ENCODE measurements at regions not wholly inside any gene's neighbourhood (a gene's known extent, or its start where the extent isn't known, plus 50 kb on each side); places are given as distances from the start of the nearest gene placed in this dataset.
"Not testable (repeated sequence)": the region's sequence is repeated elsewhere in the genome, so short reads cannot be mapped to it uniquely, and the experiment has no call there.

DNA sequence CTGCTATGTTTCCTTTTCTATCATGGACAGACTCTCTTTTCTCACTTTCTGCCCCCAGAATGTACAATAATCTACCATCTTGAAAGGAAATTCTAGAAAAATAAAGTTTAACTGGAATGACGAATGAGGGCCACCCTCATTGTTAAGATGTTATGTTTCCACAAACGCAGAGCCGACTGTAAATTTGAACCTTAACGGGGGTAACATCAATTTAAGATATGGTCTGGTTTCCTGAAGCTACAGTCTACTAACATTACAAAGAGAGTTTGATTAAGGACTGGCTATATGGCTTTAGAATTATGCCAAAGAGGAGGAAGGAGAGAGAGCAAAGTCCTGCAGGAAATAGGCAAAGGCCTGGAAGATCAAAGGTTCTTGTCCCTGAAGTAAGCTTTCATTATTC is 227.2 kb downstream of the USP46 start:
- no peak for TF ChIP-seq CTCF (IDR thresholded peaks at IDR 0.05; ENCODE audit: low read depth, low read length)

DNA sequence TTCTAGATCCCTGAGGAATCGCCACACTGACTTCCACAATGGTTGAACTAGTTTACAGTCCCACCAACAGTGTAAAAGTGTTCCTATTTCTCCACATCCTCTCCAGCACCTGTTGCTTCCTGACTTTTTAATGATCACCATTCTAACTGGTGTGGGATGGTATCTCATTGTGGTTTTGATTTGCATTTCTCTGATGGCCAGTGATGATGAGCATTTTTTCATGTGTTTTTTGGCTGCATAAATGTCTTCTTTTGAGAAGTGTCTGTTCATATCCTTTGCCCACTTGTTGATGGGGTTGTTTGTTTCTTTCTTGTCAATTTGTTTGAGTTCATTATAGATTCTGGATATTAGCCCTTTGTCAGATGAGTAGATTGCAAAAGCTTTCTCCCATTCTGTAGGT is 216.6 kb downstream of the USP46 start:
- not testable (repeated sequence) for H3K36me3 ChIP-seq; DNase-seq; H3K9me3 ChIP-seq (ENCODE audit: severe bottlenecking); H3K27ac ChIP-seq; H3K4me3 ChIP-seq (ENCODE audit: low read depth, low read length)
- peaks cover 14% of the 10 kb centered on the region for H3K27me3 ChIP-seq (ENCODE audit: insufficient read depth, low read depth, severe bottlenecking)

More for the DNA sequence above, 227.2 kb downstream of the USP46 start:
- Histone ChIP-seq H3K9me3 (ENCODE audit: severe bottlenecking) (no peaks in the 10 kb centered on the region), H3K27me3 (ENCODE audit: insufficient read depth, low read depth, severe bottlenecking) (peaks cover 33% of the 10 kb centered on the region), H3K36me3 (no peaks in the 10 kb centered on the region), H3K27ac (no peak overlapping the region), H3K4me3 (ENCODE audit: low read depth, low read length) (no peak overlapping the region)
- DNase-seq, result no peak

DNA sequence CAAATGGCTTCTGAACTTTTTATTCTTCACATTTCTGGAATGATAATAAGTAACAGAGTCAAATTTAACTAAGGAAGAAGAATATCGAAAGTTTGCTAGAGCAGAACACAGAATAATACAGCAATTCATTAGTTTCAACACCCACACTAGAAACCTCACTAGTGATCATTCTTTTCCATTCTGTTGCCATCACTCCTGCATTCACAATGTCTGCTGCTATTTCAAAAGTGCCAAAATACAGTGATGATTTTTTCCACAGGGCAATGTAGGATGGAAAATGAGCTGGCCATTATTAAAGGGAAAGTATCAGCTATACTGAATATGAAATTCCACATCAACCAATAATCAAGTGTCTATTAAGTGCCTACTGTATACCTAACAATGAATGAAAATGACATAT is 186.7 kb downstream of the USP46 start:
- no peak for DNase-seq
- Histone ChIP-seq H3K36me3 (no peaks in the 10 kb centered on the region), H3K9me3 (ENCODE audit: severe bottlenecking) (no peaks in the 10 kb centered on the region), H3K27me3 (ENCODE audit: insufficient read depth, low read depth, severe bottlenecking) (peaks cover 45% of the 10 kb centered on the region), H3K4me3 (ENCODE audit: low read depth, low read length) (no peak overlapping the region), H3K27ac (no peak overlapping the region)
- TF ChIP-seq CTCF (IDR thresholded peaks at IDR 0.05; ENCODE audit: low read depth, low read length), result no peak

GRCh38 chr4:52477191-52477780 is 181.8 kb downstream of the USP46 start:
- DNase-seq, result no peak
- no peak overlapping the region for H3K4me3 ChIP-seq (ENCODE audit: low read depth, low read length)
- H3K27me3 ChIP-seq (ENCODE audit: insufficient read depth, low read depth, severe bottlenecking), result peaks cover 25% of the 10 kb centered on the region
- no peak for TF ChIP-seq CTCF (IDR thresholded peaks at IDR 0.05; ENCODE audit: low read depth, low read length)
- H3K9me3 ChIP-seq (ENCODE audit: severe bottlenecking), result no peaks in the 10 kb centered on the region
- H3K36me3 ChIP-seq, result no peaks in the 10 kb centered on the region
- H3K27ac ChIP-seq, result no peak overlapping the region

GRCh38 chr4:52483186-52483890 is 175.8 kb downstream of the USP46 start:
- no peaks in the 10 kb centered on the region for H3K36me3 ChIP-seq
- no peaks in the 10 kb centered on the region for H3K9me3 ChIP-seq (ENCODE audit: severe bottlenecking)
- no peak for TF ChIP-seq CTCF (IDR thresholded peaks at IDR 0.05; ENCODE audit: low read depth, low read length)
- DNase-seq, result no peak
- H3K4me3 ChIP-seq (ENCODE audit: low read depth, low read length), result no peak overlapping the region
- H3K27ac ChIP-seq, result no peak overlapping the region
- peaks cover 7% of the 10 kb centered on the region for H3K27me3 ChIP-seq (ENCODE audit: insufficient read depth, low read depth, severe bottlenecking)

DNA sequence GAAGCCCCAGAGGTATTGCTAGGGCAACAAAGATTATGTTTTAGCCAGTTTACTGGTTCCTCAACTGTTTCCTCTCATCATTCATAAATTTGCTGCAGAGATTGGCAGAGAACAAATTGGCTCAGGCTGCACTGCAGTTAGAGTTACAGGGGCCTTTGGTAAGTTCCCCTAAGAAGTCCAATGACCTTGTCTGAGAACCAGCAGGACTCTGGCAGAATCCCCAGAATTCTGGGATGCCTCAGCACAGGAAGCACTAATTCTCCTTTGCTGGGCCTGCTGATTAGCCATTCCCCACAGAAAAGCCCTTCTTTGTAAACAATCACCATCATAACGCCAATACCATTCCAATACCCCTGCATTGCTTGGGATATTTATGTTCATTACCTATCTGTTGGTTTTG is 151.3 kb downstream of the USP46 start:
- H3K27ac ChIP-seq, result no peak overlapping the region
- H3K4me3 ChIP-seq (ENCODE audit: low read depth, low read length), result no peak overlapping the region

More for the DNA sequence above, 151.3 kb downstream of the USP46 start:
- Histone ChIP-seq H3K9me3 (ENCODE audit: severe bottlenecking) (no peaks in the 10 kb centered on the region), H3K36me3 (no peaks in the 10 kb centered on the region), H3K27me3 (ENCODE audit: insufficient read depth, low read depth, severe bottlenecking) (peaks cover 28% of the 10 kb centered on the region)
- no peak for DNase-seq
- no peak for TF ChIP-seq CTCF (IDR thresholded peaks at IDR 0.05; ENCODE audit: low read depth, low read length)
